ENCODE measurements at regions not wholly inside any gene's neighbourhood (a gene's known extent, or its start where the extent isn't known, plus 50 kb on each side); places are given as distances from the start of the nearest gene placed in this dataset.
"Not testable (repeated sequence)": the region's sequence is repeated elsewhere in the genome, so short reads cannot be mapped to it uniquely, and the experiment has no call there.

DNA sequence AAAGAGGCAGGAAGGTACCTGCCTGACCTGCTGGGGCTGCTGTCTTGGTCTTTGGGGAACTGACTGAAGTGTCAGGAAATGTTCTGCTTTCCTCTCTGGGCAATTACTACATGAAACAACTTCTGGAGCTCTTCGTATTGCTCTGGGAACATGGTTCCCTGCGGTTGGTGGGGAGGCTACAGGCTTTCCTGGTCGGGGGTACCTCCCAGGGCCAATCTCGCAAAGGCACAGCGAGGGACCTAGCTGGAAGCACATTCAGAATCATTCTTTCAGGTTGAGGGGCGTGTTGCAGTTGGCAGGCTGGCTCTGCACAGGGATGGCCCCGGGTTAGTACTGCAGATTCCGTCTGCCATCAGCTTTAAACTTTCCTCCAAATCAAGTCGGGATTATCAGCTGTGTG lies 88.9 kb upstream of the RANBP3L start:
- no peak for DNase-seq

DNA sequence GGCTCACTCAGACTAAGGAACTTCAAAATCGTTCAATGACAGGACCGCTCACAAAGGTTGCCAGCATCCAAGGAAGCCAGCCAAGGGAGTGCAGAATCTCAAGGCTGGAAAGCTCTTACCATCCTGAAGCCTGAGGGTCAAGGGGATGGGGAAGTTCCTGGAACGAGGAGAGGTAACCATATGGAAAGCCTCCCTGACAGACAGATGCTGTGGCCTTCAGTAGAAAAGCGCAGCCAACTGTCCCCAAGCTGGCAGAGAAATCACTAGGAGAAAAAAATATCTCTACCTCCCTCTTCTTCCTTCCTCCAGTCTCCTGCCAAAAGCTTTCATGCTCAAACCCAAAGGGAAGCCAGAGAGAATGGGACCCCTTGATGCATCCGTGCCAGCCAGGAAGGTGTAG lies 90.5 kb upstream of the RANBP3L start:
- DNase-seq = no peak

DNA sequence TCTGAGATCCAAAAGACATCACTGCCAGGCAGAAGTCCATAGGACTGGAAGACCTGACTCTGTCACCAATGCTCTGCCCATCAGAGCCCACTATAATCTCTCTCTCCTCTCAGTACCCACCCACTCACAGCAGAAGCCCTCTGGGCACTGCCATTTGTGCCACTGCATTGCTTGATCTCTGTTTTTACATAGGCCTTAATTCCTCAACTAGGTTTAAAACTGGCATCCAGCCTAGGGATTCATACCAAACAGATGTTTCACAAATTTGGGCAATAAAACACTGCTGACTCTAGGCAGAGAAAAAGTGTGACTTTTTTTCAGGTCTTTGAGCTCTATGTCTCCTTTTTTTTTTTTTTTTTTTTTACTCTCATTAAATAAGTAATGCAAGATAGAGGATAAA lies 91.1 kb upstream of the RANBP3L start:
- DNase-seq = peak in 2 of 3 donors; percentile 32 to 53

DNA sequence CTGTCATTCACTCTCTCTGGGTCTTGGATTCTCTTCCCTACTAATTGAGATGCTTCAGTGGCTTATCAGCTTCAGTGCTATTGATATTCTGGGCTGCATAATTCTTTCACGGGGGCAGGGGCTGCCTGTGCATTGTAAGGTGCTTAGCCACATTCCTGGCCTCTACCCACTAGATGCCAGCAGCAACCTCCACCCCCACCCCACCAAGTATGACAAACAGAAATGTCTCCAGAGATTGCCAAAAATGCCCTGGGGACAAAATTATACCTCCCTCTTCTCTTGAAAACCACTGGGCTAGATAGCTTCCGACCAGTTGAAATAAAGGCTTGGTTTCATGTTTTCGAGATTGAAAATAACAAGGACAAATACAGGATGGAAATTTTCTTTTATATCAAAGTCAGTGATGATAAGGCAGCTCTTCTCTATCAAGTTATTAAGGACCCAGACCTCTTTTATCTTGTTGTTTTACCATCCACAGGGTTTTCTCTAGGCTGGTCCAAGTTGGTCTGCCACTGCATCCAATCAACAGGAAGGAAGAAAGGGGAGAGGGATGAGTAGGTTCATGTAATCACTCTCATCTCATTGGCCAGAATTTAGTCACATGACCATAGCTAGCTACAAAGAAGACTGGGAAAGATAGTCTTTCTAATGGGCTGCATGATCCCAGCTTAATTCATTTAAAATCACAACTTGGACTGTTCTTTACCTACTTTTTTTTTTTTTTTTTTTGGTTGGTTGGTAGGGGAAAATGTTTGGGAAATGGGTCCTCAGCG lies 92.1 kb upstream of the RANBP3L start:
- no peak for DNase-seq

DNA sequence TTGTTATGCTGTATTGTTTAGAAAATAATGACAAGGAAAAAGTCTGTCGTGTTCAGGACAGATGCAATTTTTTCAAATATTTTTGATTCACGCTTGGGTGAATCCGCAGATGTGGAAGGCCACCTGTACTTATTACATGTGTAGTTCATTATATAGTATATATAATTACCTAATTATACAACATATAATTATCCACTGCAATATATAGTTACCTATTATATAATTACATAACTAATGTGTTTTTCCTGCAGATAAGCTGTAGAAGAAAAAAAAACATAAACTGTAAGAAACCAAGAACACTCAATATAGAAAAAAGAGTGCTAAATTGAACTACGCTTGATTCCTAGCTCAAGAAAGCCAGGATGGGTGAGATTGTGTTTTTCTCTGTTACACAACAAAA lies 93.6 kb upstream of the RANBP3L start:
- no peak for DNase-seq

DNA sequence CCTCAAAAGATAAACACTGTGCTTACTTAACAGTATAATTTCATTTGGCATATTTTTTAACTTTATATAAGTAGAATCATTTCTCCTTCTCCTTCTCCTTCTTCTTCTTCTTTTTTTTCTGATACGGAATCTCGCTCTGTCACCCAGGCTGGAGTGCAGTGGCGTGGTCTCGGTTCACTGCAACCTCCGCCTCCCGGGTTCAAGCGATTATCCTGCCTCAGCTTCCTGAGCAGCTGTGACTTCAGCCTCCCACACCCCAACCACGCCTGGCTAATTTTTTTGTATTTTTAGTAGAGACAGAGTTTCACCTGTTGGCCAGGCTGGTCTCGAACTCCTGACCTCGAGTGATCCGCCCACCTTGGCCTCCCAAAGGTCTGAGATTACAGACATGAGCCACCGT lies 94.2 kb upstream of the RANBP3L start:
- not testable (repeated sequence) for DNase-seq

DNA sequence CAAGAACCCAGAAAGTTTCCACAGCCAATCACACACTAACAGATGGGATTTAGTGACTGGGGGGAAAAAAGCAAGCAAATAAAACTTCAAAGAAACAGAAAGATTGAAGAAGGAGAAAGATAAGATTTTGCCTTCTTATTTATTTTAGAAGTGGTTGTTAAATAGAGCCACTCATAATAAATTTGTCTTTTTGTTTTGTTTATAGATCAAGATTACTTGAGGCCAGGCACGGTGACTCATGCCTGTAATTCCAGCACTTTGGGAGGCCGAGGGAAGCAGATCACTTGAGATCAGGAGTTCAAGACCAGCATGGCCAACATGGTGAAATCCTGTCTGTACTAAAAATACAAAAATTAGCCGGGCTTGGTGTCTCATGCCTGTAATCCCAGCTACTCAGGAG lies 94.9 kb upstream of the RANBP3L start:
- no peak for DNase-seq

DNA sequence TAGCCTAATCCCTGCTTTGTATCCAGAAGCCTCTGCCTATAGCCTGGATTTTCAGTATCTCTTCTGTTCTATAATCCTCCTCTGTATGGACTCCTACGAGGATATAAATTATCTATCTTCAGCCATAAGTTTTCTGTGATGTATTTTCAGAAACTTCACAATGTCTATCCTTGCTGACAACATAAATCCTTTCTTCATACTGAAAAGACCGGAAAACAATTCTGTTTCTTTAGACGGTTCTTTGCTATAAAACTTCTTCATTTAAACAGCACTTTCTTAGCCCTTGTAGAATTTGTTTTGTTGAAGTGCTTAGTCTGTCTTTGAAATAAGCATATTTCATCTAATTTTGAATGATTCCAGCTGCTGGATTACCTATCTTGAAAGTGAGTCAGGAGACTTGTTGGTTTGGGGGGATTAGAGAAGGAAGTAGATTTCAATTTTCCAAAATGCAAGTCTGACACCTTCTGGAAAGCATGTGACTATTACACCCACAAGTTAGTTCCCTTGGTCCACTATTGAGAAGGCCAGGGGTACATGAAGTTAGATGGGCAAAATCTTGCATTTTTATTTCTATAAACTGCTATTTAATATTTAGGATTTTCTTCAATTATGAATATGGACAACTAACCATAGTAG lies 96.3 kb upstream of the RANBP3L start:
- peak; percentile 40 to 71 (median 64) for DNase-seq

DNA sequence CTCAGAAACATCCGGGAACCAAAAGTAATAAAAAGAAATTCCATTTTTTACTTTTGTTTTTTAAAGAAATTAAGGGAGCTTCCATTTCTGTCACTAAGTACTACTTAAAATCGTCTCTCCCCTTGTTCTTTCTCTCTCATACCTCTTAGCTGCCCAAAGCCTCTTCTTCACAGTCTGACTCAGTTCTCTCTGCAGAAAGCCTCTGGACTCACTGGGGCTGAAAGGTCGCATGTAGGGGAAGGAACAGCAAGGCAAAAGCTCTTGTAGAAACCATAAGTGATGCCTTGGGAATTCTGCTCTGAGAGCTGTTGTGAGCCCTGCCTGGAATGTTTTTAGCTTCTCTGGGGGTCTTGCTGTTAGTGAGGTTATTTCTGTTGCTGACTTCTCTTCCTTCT lies 100.8 kb upstream of the RANBP3L start:
- DNase-seq = no peak

DNA sequence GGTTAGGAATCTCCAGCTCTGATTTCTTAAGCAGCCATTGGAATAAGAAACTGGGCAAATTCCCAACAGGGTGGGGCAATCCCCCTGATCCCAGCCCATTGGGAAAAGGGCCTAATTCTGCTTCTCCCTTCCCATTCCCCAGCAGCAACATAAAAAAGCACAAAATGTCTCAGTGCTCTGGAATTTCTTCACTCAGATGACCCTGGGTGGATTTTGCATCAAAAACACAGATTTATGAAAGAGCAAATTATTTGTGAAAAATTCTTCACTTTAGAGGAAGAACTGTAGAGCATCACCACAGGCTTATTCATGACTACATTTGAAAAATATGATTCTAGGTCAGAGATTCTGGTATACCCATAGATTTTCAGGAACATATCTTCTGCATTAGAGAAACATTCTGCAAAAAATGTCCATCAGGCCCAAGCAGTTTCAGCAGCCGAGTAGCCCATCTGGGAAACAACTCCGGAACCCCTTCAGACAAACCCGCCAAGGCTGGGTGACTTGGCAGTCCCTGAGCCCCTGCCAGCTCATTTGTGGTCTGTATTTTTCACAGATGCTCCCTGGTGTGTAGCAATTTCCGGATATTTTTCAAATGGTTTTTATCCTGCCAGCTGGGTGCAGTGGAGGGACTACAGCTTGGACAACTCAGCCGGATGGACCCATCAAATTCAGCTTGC lies 102.1 kb upstream of the RANBP3L start:
- peak in 1 of 3 donors; percentile 79 for DNase-seq

DNA sequence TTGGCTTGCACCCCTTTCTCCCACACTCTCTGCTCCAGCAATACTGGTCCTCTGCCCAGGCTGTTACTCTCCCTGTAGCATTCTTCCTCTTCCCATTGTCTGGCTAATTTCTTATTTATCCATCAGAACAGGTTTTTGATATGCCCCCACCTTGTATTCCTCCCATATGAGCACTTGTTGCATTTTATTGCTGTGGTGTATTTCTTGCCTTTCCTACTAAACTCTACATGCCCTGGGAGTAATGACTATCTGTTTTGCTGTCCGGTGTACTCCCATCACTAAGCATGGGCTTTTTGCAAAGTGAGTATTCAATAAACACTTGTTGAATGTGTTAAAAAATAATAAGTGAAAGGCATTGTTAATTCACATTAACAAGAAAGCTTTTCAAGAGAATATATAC lies 104.3 kb upstream of the RANBP3L start:
- no peak for DNase-seq

DNA sequence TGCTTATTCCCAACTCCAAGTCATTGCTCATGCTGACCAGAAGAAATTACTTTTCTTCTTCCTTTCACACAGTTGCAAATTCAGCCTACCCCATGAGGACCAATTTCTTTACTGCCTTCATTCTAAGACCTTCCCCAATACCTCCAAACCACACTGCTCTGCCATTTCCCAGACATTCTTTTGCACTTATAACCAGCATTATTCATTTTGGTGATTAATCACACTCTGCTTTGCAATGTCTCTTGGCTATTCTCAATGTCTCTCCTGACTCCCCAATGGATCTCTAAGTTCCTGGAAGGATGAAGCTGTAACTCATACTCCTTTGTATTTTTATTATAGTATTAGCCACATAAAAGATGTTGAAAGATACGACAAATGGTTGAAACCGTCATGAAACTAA lies 105.7 kb upstream of the RANBP3L start:
- DNase-seq = no peak

DNA sequence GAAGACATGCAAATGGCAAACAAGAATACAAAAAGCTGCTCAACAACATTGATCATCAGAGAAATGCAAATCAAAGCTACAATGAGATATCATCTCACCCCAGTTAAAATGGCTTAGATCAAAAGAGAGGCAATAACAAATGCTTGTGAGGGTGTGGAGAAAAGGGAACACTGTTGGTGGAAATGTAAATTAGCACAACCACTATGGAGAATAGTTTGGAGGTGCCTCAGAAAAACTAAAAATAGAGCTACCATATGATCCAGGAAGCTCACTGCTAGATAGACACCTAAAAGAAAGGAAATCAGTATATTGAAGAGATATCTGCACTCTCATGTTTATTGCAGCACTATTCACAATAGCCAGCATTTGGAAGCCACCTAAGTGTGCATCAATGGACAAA lies 108.0 kb upstream of the RANBP3L start:
- not testable (repeated sequence) for DNase-seq

DNA sequence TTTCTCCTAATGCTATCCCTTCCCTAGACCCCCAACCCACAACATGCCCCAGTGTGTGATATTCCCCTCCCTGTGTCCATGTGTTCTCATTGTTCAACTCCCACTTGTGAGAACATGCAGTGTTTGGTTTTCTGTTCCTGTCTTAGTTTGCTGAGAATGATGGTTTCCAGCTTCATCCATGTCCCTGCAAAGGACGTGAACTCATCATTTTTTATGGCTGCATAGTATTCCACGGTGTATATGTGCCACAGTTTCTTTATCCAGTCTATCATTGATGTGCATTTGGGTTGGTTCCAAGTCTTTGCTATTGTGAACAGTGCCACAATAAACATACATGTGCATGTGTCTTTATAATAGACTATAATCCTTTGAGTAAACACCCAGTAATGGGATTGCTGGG lies 109.0 kb upstream of the RANBP3L start:
- DNase-seq = not testable (repeated sequence)

DNA sequence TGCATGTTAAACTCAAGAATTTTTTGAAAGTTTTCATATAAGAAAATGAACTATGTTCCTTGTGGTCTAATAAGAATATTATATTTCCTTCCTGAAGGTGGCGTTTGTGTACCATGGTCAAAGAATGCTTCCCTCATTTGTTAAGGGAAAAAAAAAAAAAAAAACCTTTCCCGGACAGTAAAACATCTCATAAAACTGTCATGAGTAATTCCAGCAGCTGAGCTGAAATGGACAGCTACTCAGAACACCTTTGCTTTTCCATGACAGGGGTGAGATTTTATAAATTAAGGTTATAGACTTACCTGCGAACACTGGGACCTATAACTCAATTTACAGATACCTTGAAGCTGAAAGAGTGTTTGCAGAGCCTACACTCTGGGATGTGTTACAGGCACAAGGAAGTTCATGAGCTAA lies 113.2 kb upstream of the RANBP3L start:
- DNase-seq = peak; percentile 51 to 61 (median 56)

DNA sequence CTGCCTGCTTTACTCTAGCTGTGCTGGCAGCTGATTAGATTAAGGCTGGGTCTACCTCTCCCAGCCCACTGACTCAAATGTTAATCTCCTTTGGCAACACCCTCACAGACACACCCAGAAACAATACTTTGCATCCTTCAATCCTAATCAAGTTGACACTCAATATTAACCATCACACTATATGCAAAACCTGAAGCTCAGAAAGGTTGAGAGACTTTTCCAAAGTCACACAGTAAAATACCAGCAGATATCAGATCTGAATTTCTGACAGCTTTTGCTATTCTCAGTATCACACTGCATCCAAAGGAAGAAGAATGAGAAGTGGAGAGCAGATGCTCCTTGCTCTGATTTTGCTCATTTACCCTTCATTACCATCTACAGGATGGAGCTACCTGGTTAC lies 114.9 kb upstream of the RANBP3L start:
- no peak for DNase-seq

DNA sequence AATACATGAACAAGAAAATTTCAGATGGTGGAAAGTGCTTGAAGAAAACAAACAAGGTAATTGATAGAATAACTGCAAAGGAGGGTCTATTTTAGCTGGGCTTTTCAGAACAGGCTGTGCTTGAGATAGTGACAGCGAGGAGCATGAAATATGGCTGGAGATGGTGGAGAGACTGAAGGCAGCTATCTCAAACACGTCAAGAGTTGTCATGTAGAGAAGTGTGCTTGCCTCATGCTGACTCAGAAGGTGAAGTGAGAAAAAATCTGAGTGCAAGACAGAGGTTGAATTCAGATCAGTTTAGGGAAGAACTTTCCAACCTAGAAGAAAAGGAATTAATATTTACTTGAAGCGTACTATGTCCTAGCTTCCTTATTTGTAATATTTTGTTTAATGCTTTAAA lies 115.5 kb upstream of the RANBP3L start:
- DNase-seq = no peak

DNA sequence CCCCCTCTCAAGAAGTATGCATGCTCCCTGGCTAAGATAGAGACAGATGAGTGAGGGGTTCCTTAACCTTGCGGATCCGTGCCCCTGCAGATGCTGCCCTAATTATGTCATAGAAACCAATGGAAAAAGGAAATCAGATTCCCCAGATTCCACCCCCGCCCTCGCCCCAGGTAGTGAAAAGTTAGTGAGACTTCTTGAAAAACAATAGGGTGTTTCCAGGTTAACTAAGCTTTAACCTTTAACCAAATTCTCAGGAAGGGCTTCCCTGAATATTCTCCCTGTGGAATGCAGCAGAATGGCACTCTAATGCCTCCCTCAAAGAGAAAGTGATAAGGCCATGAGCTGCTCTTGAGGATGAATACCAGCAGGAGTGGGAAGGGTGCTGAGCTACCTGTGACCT lies 116.0 kb upstream of the RANBP3L start:
- no peak for DNase-seq

DNA sequence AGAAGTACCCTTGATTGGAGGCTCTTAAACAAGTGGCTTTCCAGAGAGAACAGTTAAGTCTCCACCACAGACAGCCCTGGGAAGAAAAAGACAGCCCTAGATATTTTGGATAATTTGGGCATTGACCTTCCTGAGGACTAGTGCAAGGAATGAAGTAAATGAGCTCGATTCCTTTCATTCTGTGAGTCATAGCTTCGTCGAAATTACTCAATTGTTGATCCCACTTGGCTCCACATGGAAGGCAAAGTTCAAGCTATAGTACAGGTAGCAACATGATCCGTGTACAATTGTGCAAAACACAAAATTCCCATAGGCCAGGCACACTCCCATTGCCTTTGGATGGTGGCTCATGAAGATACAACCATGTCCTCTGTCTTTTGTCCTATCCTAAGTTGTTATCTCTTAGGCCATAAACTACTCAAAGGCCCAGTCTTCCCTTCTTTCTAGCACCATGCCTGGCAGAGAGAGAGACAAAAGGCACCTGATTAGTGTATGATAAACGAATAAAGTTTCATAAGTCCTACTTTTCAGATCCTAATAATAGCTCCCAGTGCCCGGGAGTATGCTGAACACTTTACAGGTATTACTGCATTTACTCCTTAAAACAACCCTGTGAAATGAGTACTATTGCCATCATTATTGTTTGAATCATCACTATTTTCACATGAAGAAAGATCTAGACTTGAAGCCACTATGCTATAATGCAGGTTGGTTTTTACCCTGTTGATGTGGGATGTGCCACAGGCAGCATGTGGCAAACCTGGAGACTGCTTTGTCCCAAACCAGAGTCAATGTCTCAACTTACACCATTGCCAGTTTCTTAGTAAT lies 116.7 kb upstream of the RANBP3L start:
- no peak for DNase-seq

DNA sequence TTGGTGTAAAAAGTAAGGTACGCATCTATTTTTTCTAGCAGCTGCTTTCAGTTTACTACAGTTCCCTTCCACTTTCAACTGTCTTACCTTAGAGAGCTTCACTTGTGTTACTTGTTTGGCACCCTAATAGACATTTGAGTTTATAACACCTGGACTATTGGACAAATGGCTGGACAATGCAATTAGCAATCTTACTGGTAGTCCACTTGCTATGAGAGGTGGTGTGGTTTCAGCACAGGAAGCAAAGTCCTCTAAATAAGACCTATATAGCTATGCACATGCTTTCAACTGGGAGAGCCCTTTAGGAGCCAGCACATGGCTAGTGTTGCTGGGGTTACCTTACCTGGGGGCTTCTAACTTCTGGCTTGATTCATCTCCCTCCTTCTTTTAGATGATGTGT lies 119.6 kb upstream of the RANBP3L start:
- DNase-seq = no peak

DNA sequence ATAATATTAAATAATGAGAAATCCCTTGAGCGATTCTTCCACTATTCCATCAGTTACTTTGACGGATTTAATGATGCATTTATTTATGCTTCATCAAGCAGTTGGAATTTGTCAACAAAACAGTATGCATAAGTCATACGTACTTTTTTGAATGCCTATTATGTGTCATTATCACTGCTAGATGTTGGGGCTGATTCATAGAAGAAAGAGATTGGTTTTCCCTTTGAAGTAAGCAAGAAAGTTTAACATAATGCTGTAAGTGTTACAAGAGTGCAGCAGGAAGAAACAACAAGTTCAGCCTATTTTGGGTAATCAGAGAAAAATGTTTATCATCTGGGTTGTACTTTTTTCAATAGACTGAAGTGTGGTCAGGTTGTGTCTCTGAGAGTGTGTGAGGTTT lies 121.2 kb upstream of the RANBP3L start:
- no peak for DNase-seq

Data from muscle of back (tissue), 3 donors.